ENCODE measurements at regions not wholly inside any gene's neighbourhood (a gene's known extent, or its start where the extent isn't known, plus 50 kb on each side); places are given as distances from the start of the nearest gene placed in this dataset.

DNA sequence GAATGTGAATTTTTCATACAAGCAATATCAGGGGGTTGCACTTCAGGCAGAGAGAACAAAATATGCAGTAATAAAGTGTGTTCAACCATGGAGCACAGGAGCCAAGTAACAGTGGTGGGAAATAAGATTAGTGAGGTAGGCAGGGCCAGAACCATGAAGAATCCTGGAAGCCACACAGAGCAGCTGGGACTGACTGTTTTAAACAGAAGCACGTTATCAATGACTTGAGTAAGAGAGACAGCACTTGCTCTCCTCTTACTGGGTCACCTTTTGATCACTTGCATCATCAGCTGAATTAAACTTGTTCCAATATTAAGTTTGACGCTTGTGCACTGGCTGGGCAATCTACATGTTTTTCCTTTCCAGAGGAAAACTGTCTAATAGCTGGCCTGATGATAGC, 238.5 kb downstream of the TBX18 start:
- no peak for DNase-seq (ENCODE audit: low spot score)

DNA sequence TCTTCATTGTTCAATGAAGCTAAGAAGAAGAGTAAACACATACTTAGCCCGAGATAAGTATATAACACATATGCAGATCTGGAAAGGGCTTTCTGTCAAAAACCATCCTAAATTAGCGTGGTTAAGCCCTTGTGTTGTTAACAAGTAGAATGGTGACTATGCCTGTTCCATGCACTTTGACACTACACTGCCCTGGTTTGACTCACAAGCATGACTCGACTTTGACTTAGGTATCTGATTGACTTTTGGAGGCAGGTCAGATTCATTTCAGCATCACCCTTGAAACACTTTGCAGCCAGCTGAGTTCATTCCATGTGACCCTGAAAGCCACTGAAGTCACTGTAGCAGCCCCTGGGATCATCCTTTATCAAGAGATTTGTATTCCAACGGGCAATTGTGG, 239.8 kb downstream of the TBX18 start:
- DNase-seq (ENCODE audit: low spot score) = no peak

DNA sequence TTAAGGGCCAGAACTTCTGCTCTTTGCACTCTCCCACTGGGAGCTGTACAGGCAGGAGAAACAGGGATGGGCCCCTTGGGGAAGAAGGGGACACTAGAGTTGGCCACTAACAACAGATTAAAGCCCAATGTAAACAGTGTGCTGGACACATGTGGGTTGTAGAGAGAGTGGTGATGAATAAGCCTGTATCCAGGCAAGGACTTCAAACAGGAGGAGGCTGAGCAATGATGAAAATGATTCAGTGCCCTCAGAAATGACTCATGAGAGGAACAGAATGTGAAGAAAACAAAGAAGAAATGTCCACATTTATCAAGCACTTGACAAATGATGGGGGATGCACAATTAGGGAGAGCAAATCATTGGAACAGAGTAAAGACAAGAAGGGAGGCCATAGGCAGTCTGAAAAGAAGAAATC, 242.3 kb downstream of the TBX18 start:
- DNase-seq (ENCODE audit: low spot score) = peak; percentile 87

DNA sequence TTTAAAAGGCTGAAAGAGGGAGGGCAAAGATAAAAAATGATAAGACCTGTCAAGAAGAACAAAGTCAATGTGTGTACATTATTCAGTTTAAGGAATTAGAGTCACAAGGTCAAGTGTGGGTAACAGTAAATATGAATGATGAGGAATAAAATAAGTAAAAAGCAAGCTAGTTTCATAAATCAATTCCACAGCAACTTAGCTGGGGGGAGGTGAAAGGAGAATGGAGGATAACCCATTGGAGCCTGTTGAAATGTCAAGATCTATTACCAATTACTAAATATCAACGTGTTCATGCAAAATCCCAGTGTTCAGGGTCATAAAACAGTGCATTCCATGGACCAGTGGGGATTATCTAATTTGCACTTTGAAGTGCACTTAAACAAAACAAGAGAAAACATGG, 242.9 kb downstream of the TBX18 start:
- peak; percentile 3 for DNase-seq (ENCODE audit: low spot score)

DNA sequence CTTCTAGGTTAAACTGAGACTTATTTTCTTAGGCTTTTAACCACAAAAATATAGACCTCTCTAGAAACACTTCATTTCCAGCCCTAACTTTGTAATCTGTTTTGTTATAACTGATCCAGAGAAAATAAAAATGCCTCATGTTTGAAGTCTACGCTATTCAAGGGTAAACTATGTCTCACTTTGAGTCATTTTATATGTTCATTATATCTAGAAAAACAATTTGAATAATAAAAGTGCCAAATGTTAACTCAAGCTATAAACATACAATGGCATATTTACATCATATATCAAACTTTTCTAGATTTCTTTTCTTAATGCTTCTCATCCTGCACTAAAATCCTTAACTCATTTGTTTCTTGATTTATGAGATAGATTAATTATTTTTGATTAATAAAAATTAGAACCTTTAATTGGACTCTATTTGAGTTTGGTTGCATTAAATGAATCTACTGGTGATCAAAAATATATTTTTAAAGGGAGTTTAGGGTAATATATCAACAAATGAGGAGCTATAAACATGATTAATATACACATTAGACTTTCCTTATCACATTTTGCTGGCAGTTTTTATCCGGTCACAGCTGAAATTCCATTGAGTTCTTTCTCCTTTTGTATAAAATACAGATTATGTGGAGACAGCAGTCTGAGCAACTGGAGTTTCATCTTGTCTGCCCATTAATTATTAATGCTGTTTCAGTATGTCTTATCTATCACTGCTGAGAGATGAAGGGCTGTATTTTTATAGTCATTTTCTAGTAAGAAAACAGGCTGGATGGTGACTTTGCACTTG, 246.5 kb downstream of the TBX18 start:
- no peak for DNase-seq (ENCODE audit: low spot score)

DNA sequence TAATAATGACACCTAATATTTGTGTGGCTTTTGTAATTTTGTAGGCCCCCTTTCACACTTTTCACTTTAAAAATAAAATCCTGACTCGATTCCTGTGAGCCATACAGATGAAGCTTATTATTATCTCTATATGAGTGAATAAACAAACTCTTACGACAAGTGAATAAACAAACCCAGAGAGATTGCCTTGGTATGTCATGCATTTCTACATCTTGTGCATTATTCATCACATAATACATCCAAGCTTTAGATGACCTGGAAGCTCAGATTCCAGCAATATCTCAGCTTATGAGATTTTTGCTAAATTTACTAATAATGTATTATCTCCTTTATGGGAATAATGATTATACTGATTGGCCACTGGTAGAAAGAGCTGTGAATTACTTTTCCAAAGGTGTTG, 248.2 kb downstream of the TBX18 start:
- no peak for DNase-seq (ENCODE audit: low spot score)

DNA sequence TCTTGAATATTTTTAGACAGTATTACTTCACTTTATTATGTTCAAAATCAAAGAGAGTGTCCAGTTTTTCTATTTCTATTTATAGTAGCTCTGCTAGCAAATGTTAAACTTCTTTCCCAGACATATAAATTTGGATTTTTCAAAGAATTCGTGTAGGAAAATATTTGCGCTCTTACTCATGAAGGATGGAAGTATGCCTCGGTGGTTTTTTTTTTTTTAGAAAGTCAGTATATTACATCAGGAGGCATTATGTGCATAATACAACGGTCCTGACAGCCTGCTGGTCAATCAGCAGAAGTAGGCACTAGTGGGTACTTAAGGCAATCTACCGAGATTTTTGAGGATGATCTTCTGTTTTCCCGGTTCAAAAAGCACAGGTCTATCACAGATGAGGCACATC, 249.3 kb downstream of the TBX18 start:
- peak; percentile 2 for DNase-seq (ENCODE audit: low spot score)

DNA sequence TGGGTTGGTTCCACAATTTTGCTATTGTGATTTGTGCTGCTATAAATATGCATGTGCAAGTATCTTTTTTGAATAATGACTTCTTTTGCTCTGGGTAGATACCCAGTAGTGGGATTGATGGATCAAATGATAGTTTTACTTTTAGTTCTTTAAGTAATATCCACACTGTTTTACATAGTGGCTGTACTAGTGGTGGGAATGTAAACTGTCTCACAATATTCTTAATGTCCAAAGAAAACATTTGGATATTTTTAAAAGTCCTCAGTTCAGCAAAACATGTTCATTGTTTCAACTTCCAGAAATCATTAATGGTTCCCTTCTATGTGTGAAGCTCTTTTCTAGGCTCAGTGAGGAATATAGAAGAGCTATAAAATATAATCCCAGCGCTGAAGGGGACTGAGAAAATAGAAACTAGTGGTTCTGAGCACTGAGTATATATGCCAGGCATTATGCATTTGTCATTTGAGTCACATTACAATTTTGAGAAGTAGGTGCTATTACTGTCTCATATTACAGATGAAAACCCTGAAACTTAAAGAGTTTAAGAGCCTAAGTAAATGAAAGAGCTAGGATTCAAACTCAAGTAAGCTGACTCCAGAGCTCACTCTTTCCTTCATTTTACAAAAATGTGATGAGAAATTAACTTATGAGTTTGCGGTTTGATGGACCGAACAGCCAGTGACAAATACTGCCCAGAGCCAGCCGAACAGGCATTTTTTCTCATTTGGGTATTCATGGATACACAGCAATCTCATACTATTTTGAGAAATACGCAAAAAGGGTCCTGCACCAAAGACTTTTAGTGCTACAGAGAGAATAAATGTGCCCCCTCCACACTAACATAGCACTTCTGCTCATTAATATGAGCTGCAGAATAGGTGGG, 250.1 kb downstream of the TBX18 start:
- DNase-seq (ENCODE audit: low spot score) = no peak

DNA sequence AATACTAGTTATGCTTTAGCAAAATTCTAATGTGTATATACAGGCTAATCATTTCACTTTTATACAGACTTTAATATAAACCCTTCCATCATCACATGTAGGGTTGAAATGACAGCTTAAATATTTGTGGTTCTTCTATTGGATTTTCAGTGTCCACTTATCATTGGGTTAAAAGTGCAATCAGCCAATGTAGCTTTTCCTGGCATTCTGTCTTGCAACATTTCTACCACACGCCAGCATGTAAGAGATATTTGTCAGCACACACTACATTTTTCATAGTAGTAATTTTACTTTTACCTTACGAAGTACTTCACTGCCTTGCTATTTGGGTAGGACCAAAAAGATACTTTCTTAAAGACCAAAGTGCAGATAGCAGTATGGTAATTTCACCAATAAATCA, 252.0 kb downstream of the TBX18 start:
- DNase-seq (ENCODE audit: low spot score) = no peak

DNA sequence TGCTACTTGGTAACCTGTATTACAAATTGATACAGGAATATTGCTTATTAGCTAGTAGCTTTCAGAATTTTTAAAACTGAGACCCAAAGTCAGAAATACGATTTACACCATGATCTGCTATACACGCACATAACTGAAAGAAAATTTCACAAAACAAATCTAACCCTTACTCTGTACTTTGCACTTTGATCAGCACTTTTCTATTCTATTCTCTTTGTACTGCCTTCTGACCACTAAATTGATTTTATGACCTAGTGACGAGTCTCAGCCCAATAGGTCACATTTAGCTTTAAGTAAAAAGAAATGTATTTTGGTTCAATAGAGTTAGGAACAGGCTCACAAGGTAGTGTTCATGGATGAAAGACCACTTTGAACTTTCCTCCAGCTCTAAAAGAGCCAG, 252.5 kb downstream of the TBX18 start:
- DNase-seq (ENCODE audit: low spot score) = no peak

DNA sequence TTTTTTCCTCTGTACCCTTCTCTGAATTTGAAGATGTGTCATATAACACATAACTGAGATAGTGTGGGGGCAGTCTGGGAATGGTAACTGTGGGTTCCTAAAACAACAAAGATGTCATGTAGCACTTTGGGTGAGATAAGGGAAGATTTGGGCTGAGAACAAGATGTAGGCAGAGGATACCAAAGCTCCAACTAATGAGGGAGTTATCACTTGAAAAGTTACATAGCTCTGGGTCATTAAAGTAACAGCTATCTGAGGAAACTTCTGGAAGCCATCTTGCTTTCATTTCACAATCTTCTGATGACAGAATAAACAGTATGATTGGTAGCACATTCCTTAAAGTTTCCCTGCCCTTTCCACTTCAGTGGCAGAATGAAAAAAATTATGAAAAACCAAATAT, 255.4 kb downstream of the TBX18 start:
- no peak for DNase-seq (ENCODE audit: low spot score)

DNA sequence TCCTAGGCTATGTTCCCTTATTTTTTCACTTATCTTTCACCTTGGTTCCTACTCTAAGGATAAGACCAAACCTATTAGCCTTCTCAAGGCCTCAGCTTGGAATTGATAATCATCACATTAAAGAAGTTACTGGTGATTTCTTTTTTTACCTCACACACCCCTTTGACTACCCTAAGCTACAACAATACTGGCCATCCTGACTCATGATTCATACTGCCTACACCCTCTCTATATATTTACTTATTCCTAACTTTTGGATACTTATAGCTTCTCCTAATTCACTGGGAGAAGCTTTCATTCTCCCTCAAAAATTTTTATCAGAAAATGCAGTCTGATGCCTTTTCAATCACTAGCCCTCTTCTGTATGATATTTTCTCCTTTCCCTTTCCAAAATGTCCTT, 256.1 kb downstream of the TBX18 start:
- DNase-seq (ENCODE audit: low spot score) = no peak

DNA sequence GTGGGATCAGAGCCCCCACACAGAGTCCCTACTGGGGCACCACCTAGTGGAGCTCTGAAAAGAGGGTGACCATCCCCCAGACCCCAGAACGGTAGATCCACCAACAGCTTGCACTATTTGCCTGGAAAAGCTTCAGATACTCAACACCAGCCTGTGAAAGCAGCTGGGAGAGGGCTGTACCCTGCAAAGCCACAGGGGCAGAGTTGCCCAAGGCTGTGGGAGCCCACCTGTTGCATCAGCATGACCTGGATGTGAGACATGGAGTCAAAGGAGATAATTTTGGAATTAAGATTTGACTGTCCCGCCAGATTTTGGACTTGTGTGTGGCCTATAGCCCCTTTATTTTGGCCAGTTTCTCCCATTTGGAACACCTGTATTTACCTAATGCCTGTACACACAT, 260.4 kb downstream of the TBX18 start:
- no peak for DNase-seq (ENCODE audit: low spot score)

DNA sequence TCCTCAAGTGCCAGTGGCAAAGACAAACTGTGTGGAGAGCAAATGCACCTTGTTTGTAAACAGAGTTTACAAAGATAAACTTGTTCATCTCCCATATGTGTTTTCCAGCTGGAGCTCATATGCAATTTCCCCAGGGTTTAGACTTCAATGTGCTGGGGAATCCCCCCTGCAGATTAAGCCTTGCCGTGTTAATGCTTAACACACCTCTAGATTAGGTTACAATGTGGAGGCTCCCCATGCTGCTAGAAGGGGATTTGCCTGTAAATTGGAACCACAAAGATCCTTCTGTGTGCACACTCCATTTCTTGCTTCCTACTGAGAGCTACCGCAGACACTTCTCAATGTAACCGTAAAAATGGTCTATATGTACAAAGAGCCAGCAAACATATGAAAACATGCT, 263.1 kb downstream of the TBX18 start:
- DNase-seq (ENCODE audit: low spot score) = no peak

DNA sequence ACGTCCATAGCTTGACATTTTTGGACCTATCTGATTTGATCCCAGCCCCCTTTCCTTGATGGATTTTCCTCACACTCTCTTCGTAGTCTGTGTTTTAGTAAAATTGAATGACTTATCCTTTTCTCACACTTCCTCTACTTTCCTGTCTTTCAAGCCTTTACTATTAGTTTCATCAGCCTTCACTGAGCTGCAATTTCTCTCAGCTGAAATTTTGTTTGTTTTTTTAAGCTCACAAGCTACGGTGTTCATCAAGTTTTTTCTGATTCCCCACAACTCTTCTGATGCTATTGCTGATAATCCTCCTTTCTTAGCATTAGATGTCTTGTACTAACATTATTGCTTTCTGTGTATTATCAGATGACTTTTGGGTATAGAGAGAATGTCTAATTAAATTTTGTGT, 263.7 kb downstream of the TBX18 start:
- no peak for DNase-seq (ENCODE audit: low spot score)

DNA sequence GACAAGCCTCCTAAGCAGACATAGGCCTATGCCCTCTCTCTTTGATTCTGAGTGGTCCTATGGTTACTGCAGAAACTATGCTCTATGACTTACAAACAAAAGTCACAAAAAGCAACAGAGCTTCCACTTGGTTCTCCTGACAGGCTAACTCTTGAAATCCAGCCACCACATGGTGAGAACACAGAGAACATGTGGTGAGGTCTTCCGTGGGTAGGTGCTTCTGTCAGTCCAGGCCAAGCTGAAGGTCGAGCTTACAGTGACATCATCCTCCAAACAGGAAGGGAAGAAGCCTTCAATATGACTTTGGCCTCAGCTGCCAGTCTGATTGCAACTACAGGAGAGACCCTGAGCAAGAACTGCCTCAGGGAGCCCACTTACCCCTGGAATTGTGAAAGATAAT, 265.5 kb downstream of the TBX18 start:
- no peak for DNase-seq (ENCODE audit: low spot score)

DNA sequence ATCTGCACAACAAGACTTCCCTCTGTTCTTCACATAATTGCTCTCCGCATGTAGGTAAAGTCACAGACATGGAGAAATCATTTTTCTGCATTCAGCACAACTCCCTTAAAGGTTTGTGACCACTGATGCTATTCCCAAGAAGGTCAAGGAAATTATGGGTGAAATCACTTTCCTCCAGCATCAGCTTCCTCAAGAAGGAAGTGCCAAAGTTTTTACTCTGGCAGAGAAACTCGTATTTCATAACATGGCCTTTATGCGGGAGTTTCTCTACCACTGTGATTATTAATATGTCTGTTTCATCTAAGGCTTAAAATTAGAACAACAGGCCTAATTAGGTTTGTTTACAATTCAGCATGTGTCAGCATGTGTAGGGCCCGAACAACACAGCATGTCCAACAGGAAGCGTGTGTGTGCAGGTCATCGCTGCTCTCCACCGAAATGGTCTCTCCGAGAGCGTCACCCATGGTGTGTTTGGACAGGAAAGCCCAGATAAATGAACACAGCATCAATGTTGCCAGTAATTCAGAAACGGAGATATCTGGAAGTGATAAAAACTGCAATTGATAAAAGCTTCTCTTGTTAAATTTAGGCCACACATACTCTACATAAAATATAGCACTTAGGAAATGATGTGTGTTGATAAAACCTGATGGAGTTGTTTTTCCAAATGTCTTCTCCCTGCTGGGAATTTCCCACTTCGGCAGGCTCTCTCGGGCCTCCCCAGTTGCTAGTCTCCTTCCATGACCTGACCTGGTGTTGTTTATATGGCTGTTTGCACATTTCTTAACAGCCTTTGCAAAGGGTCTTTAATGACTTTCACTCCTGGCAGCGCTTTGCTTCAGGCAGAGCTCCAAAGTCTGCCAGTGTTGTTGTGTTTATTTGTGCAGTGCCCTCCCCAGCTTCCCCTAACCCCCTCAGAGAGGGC, 265.1 kb upstream of the CEP162 start:
- no peak for DNase-seq (ENCODE audit: low spot score)

DNA sequence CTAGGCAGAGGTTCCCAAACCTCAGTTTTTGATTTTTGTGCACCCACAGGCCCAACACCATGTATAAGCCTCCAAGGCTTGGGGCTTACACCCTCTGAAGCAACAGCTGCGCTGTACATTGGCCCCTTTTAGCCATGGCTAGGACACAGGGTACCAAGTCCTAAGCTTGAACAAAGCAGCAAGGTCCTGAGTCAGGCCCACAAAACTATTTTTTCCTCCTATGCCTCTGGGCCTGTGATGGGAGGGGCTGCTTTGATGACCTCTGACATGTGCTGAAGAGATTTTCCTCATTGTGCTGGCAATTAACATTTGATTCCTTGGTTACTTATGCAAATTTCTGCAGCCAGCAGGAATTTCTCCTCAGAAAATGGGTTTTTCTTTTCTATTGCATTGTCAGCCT, 262.2 kb upstream of the CEP162 start:
- DNase-seq (ENCODE audit: low spot score) = no peak

DNA sequence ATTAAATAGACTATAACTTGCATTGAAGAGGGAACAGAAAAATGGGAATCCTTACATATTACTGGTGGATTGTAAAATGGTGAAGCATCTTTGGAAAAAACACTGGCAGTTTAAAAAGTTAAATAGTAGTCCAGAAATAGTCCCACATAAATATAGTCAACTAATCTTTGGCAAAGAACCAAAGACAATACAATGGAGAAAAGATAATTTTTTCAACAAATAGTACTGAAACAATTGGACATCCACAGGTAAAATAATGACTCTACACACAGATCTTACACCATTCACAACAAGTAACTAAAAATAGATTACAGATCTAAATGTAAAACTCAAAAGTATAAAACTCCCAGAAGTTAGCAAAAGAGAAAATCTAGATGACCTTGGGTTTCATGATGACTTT, 259.1 kb upstream of the CEP162 start:
- DNase-seq (ENCODE audit: low spot score) = no peak

DNA sequence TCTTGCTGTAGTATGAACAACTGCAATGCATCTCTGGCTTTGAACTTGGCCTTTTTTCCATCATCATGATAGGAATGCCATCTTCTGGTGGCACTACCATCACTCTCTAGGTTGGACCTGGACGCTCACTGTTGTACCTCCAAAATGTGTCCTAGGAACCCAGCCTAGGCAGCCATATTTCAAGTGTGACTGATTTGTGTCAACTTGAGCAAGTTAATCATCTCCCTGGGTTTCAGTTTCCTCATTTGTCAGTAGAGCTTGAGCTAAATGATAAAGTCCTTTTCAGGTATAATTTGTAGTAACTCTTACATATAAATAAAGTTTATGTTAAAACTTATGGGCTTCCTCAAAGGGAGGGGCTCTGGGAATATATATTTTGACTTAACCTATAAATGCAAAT, 241.7 kb upstream of the CEP162 start:
- no peak for DNase-seq (ENCODE audit: low spot score)

DNA sequence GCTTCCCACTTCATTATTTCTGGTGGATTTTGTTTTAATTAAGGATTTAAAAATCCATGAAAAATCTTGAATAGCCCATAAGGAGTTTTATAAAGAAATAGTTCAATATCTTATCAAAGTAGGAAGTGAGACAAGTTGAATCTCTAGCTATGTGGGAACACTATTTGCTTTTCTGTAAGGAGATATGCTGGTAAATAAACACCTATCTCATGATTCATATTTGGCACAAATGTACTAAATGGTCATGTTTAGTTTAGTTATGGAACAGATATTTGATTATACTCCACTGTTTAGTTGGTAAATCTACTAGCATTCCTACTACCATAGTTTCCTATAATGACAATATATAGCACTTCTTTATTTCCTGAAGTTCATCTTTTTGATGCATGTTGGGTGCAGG, 239.9 kb upstream of the CEP162 start:
- DNase-seq (ENCODE audit: low spot score) = no peak

DNA sequence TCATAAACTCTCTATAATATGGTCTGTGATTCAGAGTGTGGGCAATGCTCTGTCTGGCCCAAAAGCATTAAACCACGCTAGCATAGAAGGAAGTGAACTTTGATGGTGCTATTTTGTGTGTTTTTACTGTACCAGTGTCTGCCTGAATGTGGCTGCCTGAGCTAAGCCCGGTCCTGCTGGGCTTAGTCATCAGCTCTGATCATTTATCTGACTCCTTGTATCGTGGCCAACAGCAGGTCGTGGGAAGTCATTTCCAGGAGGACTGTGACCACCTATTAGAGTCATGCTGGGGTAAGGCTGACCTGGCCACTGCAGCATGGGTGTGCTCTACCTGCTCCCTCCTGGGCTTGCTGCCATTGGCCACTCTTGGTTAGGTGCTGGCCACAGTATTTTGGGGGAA, 239.1 kb upstream of the CEP162 start:
- peak; percentile 73 for DNase-seq (ENCODE audit: low spot score)
